ENCODE measurements at regions not wholly inside any gene's neighbourhood (a gene's known extent, or its start where the extent isn't known, plus 50 kb on each side); places are given as distances from the start of the nearest gene placed in this dataset.

GRCh38 chr2:175396696-175397095 is 215.2 kb upstream of the ATP5MC3 start:
- POLR2A ChIA-PET: no interaction called here
- Mint-ChIP-seq H3K27ac (no peak overlapping the region), H3K9me3 (no peaks in the 10 kb centered on the region), H3K36me3 (no peaks in the 10 kb centered on the region), H3K27me3 (ENCODE audit: low read depth) (no peaks in the 10 kb centered on the region), H3K4me3 (no peak overlapping the region), H3K4me1 (no peaks in the 10 kb centered on the region)
- no peak for DNase-seq (ENCODE audit: low spot score)
- no peak for ATAC-seq
- CTCF ChIA-PET: interaction anchor here (1.2 kb wide), 1 partner anchor 19 kb away, joined by 3 read pairs; no protein-coding TSS in a partner anchor
- no peak for TF ChIP-seq USF1 (CRISPR knock-in tag; IDR thresholded peaks at IDR 0.05)
- no peak for TF ChIP-seq ZNF263 (CRISPR knock-in tag; IDR thresholded peaks at IDR 0.05; ENCODE audit: low read depth)
- no peak for TF ChIP-seq NFATC4 (CRISPR knock-in tag; IDR thresholded peaks at IDR 0.05)

DNA sequence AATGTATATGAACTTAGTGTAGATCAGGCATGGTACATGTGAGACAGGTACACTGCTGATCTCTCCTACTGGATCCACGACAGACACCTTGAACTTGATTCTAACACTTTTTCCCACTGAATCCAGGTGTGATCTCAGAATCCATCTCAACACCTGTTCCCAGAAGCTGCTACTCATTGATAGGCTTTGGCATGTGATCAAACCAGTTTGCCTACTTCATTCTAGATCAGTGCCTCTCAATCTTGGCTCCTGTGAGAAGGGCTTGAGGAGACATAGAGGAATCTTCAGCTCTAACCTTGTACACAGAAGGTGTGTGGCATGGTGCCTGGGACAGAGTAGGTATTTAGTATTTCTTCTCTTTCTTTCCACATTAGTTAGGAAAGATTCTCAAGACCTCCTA is 212.3 kb upstream of the ATP5MC3 start:
- Mint-ChIP-seq H3K27ac (no peak overlapping the region), H3K36me3 (no peaks in the 10 kb centered on the region), H3K9me3 (peaks cover 14% of the 10 kb centered on the region), H3K4me1 (no peaks in the 10 kb centered on the region), H3K27me3 (ENCODE audit: low read depth) (no peaks in the 10 kb centered on the region; the same call in 1 of the 2 replicates), H3K4me3 (no peak overlapping the region)
- POLR2A ChIA-PET: no interaction called here
- no peak for ATAC-seq
- DNase-seq (ENCODE audit: low spot score): no peak
- no peak for TF ChIP-seq MXD4 (CRISPR knock-in tag; IDR thresholded peaks at IDR 0.05; ENCODE audit: borderline replicate concordance)
- CTCF ChIA-PET: no interaction called here

DNA sequence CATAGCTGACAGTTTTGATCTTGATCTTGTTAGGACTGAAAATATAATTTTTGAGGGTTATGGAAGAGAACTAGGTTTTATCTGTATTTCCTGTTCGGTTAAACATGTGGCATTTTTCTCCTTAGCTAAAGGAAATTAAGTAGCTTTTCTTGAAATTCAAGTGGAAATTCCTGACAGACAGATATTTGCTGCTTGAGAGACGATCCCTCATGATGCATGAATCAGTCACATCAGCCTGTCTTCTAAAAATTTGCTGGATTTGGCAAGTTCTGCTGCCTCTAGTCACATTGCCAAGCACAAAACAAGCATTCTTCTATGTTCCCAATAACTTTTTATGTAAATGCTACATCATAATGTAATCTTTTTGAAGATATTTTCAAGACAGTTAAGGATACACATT is 201.8 kb upstream of the ATP5MC3 start:
- peaks cover 38% of the 10 kb centered on the region for H3K36me3 Mint-ChIP-seq
- no peak overlapping the region for H3K4me3 Mint-ChIP-seq
- ChIA-PET POLR2A (no interaction called here), CTCF (interaction anchor here (0.7 kb wide), 1 partner anchor 617 kb away, joined by 3 read pairs; no protein-coding TSS in a partner anchor)
- TF ChIP-seq CREB1 (CRISPR knock-in tag; IDR thresholded peaks at IDR 0.05): no peak
- TF ChIP-seq ZNF671 (CRISPR knock-in tag; IDR thresholded peaks at IDR 0.05): no peak
- TF ChIP-seq NFE2L1 (CRISPR knock-in tag; IDR thresholded peaks at IDR 0.05): no peak
- no peak for ATAC-seq
- peaks cover 53% of the 10 kb centered on the region for H3K9me3 Mint-ChIP-seq
- H3K27ac Mint-ChIP-seq: no peak overlapping the region
- no peaks in the 10 kb centered on the region for H3K4me1 Mint-ChIP-seq
- no peak for DNase-seq (ENCODE audit: low spot score)
- peaks cover 5% of the 10 kb centered on the region; the same call in 1 of the 2 replicates for H3K27me3 Mint-ChIP-seq (ENCODE audit: low read depth)

DNA sequence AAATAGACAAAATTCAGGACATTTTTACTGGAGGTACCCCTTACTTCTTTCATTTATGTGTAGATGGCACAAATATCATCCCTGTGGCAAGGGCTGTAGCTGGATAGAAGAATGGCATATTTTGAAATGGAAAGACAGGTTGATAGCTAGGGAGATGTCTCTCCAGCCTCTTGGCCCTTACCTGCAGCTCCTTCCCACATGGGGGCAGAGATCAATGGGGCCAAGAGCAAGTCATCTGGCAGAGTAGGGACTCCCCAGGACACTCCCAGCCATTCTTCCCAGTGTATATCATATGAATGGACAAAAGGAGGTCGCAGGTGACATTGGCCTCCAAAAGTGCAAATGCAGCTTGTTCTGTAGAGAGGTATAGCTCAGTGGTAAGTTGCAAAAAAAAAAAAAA is 192.2 kb upstream of the ATP5MC3 start:
- DNase-seq (ENCODE audit: low spot score) (no peak), ATAC-seq (no peak; the same call in 1 of the 2 replicates)
- H3K4me1 Mint-ChIP-seq: peaks cover 28% of the 10 kb centered on the region
- POLR2A ChIA-PET: no interaction called here
- CTCF ChIA-PET: interaction anchor here (0.6 to 1.5 kb wide), 6 partner anchors 67 to 724 kb away, joined by 3 to 4 read pairs (median 4); no protein-coding TSS in a partner anchor
- no peak overlapping the region for H3K27ac Mint-ChIP-seq
- no peaks in the 10 kb centered on the region; the same call in 1 of the 2 replicates for H3K27me3 Mint-ChIP-seq (ENCODE audit: low read depth)
- H3K36me3 Mint-ChIP-seq: no peaks in the 10 kb centered on the region
- TF ChIP-seq NFATC4 (CRISPR knock-in tag; IDR thresholded peaks at IDR 0.05): no peak
- no peak for TF ChIP-seq ELF4 (CRISPR knock-in tag; IDR thresholded peaks at IDR 0.05; ENCODE audit: low read depth)
- TF ChIP-seq TCF7 (CRISPR knock-in tag; IDR thresholded peaks at IDR 0.05; ENCODE audit: low read depth): no peak
- TF ChIP-seq, protein P1, sequence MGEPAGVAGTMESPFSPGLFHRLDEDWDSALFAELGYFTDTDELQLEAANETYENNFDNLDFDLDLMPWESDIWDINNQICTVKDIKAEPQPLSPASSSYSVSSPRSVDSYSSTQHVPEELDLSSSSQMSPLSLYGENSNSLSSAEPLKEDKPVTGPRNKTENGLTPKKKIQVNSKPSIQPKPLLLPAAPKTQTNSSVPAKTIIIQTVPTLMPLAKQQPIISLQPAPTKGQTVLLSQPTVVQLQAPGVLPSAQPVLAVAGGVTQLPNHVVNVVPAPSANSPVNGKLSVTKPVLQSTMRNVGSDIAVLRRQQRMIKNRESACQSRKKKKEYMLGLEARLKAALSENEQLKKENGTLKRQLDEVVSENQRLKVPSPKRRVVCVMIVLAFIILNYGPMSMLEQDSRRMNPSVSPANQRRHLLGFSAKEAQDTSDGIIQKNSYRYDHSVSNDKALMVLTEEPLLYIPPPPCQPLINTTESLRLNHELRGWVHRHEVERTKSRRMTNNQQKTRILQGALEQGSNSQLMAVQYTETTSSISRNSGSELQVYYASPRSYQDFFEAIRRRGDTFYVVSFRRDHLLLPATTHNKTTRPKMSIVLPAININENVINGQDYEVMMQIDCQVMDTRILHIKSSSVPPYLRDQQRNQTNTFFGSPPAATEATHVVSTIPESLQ (CRISPR knock-in tag; IDR thresholded peaks at IDR 0.05): no peak
- no peak for TF ChIP-seq E2F5 (CRISPR knock-in tag; IDR thresholded peaks at IDR 0.05)
- H3K4me3 Mint-ChIP-seq: no peak overlapping the region
- no peaks in the 10 kb centered on the region for H3K9me3 Mint-ChIP-seq
